Nephron (organoid): ENCODE measurements at regions not wholly inside any gene's neighbourhood (a gene's known extent, or its start where the extent isn't known, plus 50 kb on each side); places are given as distances from the start of the nearest gene placed in this dataset.

Source experiments
- H3K27ac Mint-ChIP-seq, 3 experiments: 2 replicates each; pipeline ENCODE4 v1.8.0; 2020; ENCODE audit warnings: mixed read lengths in 3 of 3, mild to moderate bottlenecking in 2 of 3, moderate library complexity in 1 of 3
- H3K27me3 Mint-ChIP-seq: 2 replicates; pipeline ENCODE4 v1.8.0; 2021; ENCODE audit warnings: low read depth, mild to moderate bottlenecking, moderate library complexity, mixed read lengths
- H3K36me3 Mint-ChIP-seq: 2 replicates; pipeline ENCODE4 v1.8.0; 2020; ENCODE audit warnings: low read depth, mixed read lengths
- H3K4me1 Mint-ChIP-seq: 2 replicates; pipeline ENCODE4 v1.8.0; 2020; ENCODE audit warnings: mixed read lengths
- H3K4me3 Mint-ChIP-seq, 3 experiments: 2 replicates each; pipeline ENCODE4 v1.8.0; 2020; ENCODE audit warnings: mild to moderate bottlenecking in 3 of 3, mixed read lengths in 3 of 3, moderate library complexity in 2 of 3
- H3K9me3 Mint-ChIP-seq: 2 replicates; pipeline ENCODE4 v1.8.0; 2020; ENCODE audit warnings: mixed read lengths
- TF ChIP-seq, protein P1 (sequence below), 3 experiments: fragments of 200-600 bp; sonication (generic); IDR thresholded peaks; one replicate each; pipeline ENCODE4 v1.5.0; 2021; ENCODE audit warnings: antibody characterized with exemption in 3 of 3; ENCODE audit not compliant: unreplicated experiment in 3 of 3

DNA sequence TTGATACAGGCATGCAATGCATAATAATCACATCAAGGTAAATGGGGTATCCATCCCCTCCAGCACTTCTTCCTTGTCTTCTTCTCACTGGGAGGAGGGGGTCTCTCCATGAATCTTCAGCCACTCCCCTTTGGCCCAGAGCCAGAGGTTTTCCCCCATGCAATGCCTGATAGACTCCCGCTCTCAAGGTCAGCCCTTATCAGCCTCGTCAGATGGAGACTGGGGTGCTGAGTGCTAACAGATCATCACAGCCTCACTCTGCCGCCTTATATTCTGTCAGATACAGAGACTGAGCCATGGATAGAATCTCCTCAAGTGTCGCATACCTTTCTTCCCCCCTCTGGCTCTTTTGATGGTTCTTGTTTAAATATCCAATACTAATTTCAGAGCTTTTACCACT lies 503.1 kb downstream of the AACS start:
- Mint-ChIP-seq H3K27me3 (peaks cover 5% of the 10 kb centered on the region), H3K4me3 (no peak overlapping the region), H3K4me1 (no peaks in the 10 kb centered on the region)

DNA sequence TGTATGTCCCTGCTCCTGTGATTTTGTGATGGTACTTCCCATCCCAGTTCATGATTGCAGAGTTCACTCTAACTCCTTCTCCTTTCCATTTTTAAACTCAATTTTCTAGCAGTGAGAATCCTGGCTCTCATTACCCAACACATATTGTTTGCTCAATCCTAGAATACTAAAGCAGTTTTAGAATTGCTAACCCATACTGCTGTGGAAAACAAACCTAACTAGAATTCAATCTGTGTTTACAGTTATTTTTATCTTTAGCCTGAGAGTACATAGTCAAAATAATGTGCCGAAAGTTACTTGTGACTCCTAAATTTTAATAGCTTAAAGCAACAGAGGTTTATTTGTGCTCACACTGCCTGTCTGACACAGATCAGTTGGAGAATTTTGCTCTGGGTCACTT lies 508.0 kb downstream of the AACS start:
- TF ChIP-seq, protein P1, sequence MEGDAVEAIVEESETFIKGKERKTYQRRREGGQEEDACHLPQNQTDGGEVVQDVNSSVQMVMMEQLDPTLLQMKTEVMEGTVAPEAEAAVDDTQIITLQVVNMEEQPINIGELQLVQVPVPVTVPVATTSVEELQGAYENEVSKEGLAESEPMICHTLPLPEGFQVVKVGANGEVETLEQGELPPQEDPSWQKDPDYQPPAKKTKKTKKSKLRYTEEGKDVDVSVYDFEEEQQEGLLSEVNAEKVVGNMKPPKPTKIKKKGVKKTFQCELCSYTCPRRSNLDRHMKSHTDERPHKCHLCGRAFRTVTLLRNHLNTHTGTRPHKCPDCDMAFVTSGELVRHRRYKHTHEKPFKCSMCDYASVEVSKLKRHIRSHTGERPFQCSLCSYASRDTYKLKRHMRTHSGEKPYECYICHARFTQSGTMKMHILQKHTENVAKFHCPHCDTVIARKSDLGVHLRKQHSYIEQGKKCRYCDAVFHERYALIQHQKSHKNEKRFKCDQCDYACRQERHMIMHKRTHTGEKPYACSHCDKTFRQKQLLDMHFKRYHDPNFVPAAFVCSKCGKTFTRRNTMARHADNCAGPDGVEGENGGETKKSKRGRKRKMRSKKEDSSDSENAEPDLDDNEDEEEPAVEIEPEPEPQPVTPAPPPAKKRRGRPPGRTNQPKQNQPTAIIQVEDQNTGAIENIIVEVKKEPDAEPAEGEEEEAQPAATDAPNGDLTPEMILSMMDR (IDR thresholded peaks at IDR 0.05; ENCODE audit: unreplicated experiment in 3 of 3) = no peak
- Mint-ChIP-seq H3K36me3 (no peaks in the 10 kb centered on the region), H3K4me3 (no peak overlapping the region), H3K27me3 (no peaks in the 10 kb centered on the region), H3K9me3 (peaks cover 4% of the 10 kb centered on the region), H3K27ac (no peak overlapping the region), H3K4me1 (no peaks in the 10 kb centered on the region)

More for the DNA sequence above, 503.1 kb downstream of the AACS start:
- TF ChIP-seq, protein P1 (IDR thresholded peaks at IDR 0.05; ENCODE audit: unreplicated experiment in 3 of 3) = no peak
- no peak overlapping the region for H3K27ac Mint-ChIP-seq
- peaks cover 4% of the 10 kb centered on the region for H3K9me3 Mint-ChIP-seq
- no peaks in the 10 kb centered on the region for H3K36me3 Mint-ChIP-seq

DNA sequence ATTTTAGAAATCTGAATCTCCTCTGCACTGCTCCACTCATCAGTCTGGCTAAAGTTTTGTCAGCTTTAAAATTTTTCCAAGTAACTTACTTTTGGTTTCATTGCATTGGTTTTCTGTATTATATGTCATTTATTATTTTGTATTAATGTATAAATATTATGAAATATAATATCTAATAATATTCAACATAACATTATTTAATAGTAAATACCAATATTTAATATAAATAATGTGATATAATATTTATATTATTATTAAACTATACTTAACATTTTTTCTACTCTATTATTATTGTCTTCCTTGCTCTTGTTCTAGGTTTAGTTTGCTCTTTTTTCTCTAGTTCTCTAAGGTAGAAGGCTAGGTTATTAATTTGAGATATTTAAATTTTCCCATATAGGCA lies 512.1 kb downstream of the AACS start:
- Mint-ChIP-seq H3K4me1 (no peaks in the 10 kb centered on the region), H3K36me3 (no peaks in the 10 kb centered on the region), H3K4me3 (no peak overlapping the region), H3K9me3 (peaks cover 16% of the 10 kb centered on the region), H3K27ac (no peak overlapping the region), H3K27me3 (peaks cover 5% of the 10 kb centered on the region)
- TF ChIP-seq, protein P1 (IDR thresholded peaks at IDR 0.05; ENCODE audit: unreplicated experiment in 3 of 3) = no peak

DNA sequence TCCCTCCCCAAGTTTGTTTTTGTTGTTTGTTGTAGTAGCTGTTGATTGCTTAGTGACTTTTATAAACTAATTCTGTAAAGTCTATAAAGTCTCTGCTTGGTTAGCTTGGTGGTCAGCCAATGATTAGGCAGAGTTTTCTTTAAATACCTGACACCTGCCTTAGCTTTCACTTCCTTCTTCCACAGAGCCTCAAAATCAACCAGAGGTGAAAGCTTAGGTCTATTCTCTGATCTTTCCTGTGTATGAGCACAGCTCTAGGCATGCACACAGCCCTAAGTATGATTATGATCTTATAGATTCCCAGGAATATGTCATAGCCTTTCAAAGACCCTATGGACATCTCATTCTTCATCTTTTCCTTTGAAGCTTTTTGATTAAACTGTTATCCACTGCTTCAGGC lies 514.7 kb downstream of the AACS start:
- TF ChIP-seq, protein P1 (IDR thresholded peaks at IDR 0.05; ENCODE audit: unreplicated experiment in 3 of 3) = no peak
- no peak overlapping the region for H3K27ac Mint-ChIP-seq
- no peak overlapping the region for H3K4me3 Mint-ChIP-seq
- peaks cover 5% of the 10 kb centered on the region for H3K27me3 Mint-ChIP-seq
- H3K36me3 Mint-ChIP-seq = no peaks in the 10 kb centered on the region
- no peaks in the 10 kb centered on the region for H3K4me1 Mint-ChIP-seq
- peaks cover 16% of the 10 kb centered on the region for H3K9me3 Mint-ChIP-seq

DNA sequence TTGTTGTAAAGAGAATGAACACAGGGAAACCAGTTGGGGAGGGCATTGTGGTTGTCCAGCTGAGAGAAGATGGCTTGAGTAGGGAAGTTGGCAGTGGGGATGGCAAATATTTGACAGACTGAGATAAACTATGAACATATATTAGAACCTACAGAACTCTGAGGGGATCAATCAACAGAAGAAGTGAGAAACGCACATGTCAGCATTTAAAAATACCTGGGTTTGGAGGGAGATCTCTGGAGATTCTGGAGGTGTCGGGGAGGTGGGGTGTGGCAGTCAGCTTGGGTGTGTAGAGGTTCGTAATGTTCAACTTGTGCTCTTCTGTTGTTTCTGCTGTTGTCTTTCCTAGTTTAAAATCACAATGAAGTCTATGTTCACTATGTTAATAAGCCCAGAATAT lies 517.8 kb downstream of the AACS start:
- Mint-ChIP-seq H3K9me3 (peaks cover 14% of the 10 kb centered on the region), H3K27ac (no peak overlapping the region), H3K4me3 (no peak overlapping the region), H3K36me3 (no peaks in the 10 kb centered on the region), H3K4me1 (no peaks in the 10 kb centered on the region), H3K27me3 (peaks cover 5% of the 10 kb centered on the region)
- TF ChIP-seq, protein P1 (IDR thresholded peaks at IDR 0.05; ENCODE audit: unreplicated experiment in 3 of 3) = no peak

DNA sequence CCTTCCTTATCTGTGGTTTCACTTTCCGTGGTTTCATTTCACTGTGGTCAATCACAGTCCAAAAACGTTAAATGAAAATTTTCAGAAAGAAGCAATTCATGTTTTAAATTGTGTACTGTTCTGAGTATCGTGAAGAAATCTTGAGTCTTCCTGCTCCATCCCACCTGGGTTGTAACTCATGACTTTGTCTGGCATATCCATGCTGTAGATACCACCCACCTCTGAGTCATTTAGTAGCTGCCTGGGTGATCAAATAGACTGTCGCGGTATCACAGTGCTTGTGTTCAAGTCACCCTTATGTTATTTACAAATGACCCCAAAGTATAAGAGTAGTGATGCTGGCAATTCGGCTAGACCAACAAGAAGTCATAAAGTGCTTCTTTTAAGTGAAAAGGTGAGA lies 521.2 kb downstream of the AACS start:
- Mint-ChIP-seq H3K4me1 (no peaks in the 10 kb centered on the region), H3K36me3 (no peaks in the 10 kb centered on the region), H3K9me3 (no peaks in the 10 kb centered on the region), H3K4me3 (no peak overlapping the region), H3K27me3 (peaks cover 2% of the 10 kb centered on the region), H3K27ac (no peak overlapping the region)
- TF ChIP-seq, protein P1 (IDR thresholded peaks at IDR 0.05; ENCODE audit: unreplicated experiment in 3 of 3) = no peak
